HG02798 (cell line): ENCODE measurements at regions not wholly inside any gene's neighbourhood (a gene's known extent, or its start where the extent isn't known, plus 50 kb on each side); places are given as distances from the start of the nearest gene placed in this dataset.
"Not testable (repeated sequence)": the region's sequence is repeated elsewhere in the genome, so short reads cannot be mapped to it uniquely, and the experiment has no call there.

Experiments used
- ATAC-seq: cut with Tn5 transposase; IDR thresholded peaks from one replicate; pipeline ENCODE4 v1.9.1; 2021; ENCODE audit warnings: mild to moderate bottlenecking; ENCODE audit not compliant: unreplicated experiment, poor library complexity

DNA sequence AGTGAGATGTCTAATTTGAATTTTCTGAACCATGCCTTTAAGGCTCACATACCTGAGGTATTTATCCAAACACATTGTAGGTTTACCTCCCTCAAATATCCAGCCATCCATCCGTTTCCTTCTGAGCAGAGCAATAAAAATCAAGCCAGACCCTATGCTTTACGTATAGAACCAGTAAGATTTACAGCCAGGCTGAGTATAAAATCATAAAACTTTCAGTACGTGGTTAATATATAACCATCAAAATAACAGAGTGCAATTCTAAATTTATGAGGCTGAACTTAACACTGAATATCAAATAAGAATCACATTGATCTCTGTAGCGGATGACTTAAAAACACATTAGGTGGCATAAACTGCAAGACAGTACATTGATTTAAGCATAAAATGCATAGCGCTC is 877.9 kb upstream of the WWC1 start:
- ATAC-seq, result no peak

DNA sequence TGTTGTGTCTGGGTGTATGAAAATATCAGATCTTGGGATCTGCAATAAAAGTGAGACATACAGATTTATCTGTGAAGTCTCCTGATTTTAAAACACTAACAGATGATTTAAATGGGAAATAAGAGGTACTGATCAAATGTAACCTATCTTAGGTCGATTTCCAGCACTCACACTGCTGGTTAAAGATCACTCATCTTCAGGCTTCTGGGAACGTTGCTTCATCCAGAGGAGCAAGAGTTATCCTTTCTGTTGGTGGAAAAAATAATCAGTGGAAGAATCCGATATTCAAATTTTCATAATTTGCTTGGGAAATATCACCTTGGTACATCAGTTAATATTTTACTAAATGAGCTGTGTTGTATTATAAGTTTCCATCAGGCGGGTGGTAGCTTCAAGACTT is 876.8 kb upstream of the WWC1 start:
- no peak for ATAC-seq

DNA sequence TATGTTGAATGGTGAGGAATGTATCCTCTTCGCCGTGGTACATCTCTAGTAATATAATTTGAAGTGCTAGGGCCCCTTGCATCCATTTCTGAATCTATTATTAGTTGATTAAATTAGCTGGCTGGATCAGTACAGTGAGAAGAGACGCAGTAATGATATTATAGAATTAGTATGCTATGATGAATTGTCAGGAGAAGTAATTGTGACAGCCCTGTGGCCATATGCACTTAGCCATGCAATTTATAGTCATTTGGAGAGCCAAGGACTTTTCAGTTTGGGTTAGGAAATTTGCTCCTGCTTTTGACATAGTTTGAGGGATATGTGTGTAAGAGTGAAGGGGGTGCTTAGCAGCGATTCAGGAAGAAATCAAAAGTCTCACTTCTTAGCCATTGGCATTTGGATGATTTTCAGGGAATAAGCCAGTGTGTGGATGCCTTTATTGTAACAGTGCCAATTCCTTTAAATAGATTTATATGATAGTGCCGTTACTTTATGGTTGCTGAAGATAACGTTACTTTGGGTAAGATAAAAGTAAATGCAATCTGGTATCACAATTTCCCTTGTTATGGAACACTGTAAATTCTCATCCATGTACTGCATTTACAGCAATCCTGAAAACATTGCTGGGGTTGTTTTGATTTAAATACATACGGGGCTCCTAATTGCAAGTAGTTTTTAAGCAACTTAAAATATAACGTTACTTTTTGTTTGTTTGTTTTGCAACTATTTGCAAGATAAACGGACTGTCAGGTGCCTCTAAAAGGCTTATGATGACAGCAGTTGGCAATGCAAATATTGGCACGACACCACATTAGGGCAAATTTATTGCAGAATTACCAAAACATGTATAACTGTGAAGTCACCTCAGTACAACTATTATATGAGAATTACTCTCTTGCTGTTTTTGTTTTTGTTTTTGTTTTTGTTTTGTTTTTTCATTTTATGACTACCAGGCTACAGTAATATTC is 875.4 kb upstream of the WWC1 start:
- no peak for ATAC-seq

DNA sequence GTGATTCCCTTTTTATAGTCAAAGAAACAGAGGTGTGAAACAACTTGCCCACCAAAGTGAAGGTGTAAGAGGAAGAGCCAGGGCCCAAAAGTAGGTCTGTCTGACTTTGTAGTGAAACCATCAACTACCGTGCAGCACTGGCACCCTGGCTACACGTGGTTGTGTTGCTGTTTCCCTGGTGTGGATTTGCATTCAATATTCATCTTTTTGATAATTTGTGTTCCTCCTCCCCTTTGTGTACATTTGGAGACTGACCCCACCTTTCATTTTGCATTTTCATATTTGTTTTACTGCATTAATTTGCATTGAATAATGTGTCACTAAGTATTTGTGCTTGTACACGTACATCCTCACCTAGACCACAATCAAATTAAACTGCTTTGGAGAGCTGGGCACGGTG is 873.8 kb upstream of the WWC1 start:
- no peak for ATAC-seq

DNA sequence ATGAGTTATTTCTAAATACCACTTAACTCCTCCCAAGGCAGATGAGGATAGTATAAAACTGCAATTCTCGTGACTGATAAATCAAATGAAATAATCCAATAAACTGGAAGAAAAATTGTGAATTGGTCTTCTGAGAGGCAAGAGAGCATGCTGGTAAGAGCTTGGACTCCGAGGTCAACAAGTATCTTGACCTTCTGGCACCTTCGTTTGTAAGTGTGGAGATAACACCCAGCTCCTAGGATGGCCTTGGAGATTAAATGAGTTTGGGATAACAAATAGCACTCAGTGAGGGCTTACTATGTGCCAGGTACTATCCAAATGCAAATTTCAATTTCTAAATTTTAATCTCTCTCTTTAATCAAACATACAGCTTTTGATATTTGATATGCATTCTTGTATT is 866.3 kb upstream of the WWC1 start:
- ATAC-seq, result no peak

DNA sequence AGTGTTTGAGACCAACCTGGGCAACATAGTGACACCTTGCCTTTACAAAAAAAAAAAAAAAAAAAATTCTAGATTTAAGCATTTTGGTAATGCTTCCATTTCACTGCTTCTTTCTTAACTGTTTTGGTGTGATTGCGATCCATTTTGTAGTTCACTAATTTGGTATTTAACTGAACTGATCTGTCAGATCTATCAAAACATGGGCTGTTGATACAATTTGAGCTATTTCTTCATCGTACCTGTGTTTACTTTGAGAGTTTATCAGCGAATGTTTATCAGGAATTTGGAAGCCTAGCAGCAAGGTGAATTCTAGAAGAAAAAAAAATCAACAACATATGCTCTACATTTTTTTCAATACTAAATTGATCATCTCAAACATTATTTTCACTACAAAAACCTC is 864.9 kb upstream of the WWC1 start:
- ATAC-seq, result no peak

DNA sequence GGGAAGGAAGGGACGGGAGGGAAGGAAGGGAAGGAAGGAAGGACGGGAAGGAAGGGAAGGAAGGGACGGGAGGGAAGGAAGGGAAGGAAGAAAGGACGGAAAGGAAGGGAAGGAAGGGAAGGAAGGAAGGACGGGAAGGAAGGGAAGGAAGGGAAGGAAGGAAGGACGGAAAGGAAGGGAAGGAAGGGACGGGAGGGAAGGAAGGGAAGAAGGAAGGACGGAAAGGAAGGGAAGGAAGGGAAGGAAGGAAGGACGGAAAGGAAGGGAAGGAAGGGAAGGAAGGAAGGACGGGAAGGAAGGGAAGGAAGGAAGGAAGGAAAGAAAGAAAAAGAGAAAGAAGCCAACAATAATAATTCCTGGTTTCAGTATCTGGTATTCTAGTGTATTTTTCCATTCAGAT is 863.8 kb upstream of the WWC1 start:
- not testable (repeated sequence) for ATAC-seq

DNA sequence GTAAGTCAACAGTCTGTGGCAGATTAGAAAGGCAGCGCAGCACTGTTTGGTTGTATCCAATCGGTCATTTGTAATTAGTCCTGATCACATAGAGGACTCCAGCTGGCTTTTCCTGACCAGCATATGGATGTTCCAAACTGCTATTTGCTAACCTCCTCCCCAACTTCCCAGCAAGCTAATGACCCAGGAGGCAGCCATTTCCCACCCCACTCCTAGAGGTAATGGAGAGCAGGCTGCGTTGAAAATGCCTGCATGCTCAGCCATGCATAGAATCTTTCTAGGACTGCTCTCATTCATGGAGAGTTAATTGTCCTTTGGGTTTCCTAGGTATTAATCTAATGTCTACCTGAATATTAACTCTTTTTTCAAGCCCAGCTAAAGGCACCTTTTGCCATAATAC is 850.6 kb upstream of the WWC1 start:
- ATAC-seq, result no peak

DNA sequence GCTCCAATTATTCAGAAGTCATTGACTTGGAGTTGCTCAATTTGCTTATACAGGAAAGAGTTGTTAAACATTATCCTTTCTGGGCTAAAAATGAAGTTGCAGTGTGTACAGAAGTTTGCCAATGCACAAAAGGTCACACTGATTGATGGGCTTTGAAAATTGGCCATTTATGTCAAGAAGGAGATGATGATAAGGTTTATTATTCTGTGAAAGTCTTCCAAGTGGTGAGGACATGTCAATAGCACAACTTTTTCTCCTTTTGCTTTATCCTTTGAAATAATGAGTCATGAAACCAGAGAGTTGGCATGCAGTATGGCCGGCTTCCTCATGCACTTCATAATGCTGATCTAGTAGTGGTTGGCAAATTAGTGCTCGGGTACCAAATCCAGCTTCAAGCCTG is 848.5 kb upstream of the WWC1 start:
- ATAC-seq, result no peak

DNA sequence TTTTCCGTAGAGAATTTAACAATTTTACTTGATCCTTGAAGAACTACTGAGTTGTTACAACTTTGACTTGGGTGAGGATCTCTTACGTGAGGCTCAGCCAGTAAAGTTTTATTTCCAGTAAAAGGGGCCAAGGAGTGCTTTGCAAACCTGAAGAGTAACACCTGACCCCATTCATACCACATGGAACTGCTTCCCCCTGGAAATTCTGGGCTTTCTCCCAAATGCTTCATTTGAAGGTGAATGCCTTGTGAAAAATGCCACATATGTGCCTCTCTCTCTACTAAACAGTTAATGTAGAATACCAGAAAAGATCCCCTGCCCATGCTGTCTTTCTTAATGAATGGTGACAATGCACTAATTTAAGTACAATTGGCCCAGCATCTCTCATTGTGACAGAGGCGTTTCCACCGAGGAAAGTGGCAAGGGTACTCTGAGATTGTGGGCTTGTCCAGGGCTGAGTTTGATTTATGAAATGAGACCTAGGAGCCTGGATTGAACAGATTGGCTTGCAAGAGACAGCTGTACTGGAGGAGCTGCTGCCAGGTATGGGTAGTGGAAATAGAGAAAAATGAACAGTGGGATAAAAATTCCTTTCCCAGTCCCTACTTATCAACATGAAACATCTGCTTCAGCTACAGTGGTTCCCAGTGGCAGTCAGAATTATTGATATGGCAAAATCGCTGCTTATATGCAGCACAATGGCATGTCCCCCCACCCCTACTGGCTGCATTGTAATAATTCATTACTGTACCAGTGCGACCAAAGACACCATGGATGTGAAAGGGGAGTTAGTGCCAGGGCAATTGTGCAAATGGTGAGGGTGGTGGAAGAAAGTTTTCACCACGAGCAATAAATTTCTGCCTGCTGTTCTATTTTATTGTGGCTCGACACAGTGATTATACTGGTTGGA is 843.7 kb upstream of the WWC1 start:
- ATAC-seq, result no peak

DNA sequence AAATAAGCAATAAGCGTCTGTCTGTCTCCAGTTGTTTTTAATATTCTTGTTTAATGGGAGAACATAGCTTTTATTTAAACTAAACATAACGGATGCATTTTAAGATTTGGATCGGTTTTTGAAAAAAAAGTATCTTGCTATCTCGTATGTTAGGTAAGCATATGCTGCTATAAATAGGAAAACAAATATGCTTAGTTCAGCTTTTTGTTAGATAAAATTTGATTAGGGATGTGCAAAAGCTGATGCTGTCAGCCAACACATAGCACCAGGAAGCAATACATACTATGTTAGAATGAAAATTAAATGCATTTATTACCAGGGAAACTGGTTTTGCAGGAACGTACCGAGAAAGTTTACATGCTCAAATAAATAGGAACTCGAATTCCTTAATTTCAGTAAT is 843.1 kb upstream of the WWC1 start:
- ATAC-seq, result no peak

DNA sequence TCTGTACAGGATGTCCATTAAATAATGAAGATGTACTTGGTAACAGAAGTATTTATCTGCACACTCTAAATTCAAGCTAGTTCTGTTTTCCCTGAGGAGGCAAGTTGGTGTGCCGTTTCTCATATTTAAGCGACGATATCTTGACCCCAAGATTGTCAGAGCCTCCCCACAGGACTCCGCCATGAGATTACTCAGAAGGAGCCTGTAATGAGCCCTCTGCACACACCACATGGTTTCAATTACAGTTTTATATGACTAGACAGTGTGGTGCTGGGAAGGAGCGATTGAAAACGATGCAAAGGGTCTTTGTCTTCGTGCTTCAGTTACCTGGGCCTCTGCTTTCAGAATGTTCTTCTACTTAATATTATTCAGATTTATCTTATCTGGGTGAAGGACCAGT is 840.4 kb upstream of the WWC1 start:
- no peak for ATAC-seq

DNA sequence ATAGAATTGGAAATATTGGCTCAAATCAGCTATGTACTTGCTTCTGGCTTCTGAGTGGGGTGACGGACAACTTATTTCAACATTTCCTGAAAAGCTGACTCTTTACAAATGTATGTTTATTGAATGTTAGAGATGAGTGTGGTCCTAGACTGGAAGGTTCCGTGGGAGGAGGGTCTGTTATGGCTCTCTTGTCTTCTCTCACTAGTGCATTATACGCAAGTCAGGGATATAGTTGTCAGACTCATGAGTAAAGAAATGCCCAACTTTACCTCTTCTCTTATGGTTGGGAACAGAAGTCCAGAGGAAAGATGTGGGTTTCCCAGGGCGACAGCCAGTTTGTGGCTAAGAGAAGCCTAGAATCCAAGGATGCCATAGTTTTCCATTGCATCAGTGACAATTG is 839.3 kb upstream of the WWC1 start:
- ATAC-seq, result no peak

DNA sequence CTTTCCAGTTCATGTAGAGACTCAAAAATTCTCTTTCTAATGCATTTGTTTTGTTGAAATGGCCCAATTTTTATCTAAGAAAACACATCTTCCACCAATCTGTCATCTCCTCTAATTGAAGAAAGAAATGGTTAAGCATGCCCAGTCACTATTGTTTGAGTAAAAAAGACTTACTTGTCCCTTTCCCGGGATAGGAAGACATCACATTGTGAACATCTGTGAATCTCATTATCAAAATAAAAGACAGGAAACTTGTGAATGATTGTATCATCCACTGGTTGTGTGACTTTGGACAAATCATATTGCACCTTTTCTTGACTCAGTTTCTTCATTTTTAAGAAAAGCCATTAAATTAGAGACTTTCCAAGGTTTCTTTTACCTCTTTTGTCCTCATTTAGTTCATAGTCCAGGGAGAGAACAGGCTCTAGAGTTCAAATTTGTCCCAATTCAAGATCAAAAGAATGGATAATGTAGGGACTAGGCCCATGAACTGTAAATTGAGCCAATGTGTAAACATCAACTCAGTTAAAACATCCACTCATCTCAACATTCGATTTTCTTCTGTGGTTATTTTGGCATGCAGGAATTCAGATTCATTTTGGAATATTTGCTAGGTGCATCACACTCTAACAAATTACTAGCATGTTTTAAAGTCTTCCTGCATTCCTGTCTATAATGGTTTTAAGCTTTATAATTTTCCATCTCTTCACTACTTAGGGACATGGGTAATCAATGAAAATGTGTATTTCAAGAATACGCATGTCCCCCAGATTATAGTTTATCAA is 838.0 kb upstream of the WWC1 start:
- no peak for ATAC-seq

DNA sequence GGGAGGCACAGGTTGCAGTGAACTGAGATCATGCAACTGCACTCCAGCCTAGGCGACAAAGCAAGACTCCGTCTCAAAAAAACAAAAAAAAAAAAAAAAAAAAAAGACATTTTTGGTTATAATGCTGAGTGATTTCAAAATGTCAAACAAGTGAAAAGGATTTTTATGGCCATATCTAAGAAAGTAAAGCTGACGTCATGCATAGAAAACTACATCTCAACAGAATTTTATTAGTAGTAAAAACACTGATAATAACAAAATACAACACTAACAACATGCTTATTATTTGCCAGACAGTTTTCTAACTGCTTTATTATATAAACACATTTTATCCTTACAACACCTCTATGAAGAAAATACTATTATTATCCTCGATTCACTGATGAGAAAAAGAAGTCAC is 833.0 kb upstream of the WWC1 start:
- no peak for ATAC-seq

DNA sequence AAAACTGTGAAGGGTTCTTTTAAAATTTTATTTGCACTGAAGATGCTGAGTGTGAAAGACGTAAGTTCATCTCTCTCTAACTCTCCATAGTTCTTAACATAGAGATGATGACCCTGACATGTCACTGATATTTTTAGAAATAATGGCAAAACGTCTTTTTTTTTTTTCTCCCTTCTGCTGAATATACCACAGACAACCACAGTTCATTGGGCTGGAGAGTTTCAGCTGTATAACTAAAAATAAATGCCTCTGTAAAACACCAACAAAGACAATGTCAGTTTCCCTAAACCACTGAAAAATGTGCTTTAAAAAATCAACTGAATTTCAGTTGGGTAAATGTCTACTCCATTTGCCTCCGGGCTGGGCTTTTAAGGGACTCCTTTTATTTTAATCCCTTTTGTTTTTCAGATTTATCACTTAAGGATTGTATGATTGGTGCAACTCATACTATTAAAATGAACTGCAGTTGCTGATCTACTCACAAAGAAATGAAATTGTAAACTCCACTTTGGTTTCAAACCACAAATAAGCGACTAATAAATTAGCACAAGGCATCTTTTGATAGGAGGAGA is 830.9 kb upstream of the WWC1 start:
- no peak for ATAC-seq

DNA sequence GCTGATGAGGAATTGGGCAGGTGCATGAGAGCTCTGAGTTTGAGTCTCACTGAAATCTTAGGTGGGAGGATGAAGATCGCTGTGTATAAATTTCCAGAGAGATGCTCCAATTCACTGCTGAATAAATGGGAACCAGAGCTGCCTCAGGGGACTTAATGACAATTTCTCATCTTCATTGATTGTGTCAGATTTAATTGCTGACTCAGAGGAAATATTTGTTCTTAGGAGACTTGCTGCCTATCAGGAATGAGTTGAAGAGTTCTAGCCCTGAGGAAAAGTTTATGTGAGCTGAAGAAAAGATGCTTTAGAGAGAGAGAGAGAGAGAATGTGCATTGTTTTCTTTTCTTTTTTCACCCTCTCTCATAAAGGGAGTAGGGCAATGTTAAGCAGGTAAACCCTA is 827.5 kb upstream of the WWC1 start:
- no peak for ATAC-seq

DNA sequence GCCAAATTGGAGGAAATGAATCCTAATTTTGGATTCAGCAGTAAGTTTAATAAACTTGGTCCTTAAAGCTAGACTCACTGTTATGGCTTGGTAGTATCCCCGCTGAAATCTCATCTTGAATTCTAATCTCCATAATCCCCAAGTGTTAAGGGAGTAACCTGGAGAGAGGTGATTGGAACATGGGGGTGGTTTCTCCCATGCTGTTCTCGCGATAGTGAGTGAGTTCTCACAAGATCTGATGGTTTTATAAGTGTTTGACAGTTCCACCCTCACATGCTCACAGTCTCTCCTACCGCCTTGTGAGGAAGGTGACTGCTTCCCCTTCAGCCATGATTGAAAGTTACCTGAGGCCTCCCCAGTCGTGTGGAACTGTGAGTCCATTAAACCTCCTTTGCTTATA is 824.5 kb upstream of the WWC1 start:
- no peak for ATAC-seq

DNA sequence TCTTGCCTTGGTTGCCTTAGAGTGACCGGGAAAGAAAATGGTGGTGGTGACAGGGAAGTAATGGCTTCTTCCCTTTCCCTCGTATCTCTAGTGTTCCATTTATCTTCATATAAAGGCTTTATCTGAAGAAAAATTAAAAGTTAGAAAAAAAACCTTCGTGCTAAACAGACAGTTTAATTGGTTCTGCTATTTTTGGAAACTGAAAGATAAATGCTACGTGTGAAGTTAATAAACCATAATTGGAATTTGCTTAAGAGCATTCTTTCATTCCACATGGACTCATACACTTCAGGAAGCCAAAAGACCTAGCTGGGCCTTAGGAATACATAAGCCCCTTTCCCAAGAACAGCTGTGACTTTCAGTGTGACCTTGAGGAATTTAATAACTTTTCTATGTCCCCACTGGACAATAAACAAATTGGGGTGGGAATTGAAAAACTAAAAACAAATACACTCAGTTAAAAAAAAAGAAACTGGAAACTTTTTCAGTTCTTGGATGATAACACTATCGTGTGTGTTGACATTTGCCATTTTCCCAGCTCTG is 818.8 kb upstream of the WWC1 start:
- no peak for ATAC-seq

DNA sequence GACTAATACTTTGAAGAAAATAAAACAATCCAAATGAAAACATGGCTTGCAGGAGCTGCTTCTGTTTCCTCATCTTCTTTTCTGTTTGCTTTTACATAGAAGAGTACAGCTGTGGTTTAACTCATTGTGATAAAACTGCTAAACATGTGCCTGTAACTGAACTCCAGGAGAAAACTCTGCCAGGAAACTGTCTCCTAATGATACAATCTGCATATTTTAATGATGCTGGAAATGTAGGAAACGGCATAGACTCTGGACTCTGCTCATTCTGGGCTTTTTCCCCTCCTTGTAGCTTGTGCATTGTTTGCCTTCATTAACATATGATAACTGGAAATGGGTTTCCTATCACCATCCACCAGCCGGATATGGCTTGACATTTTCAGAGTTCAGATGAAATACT is 813.3 kb upstream of the WWC1 start:
- no peak for ATAC-seq
